DOHH2 (cell line): ENCODE measurements at regions not wholly inside any gene's neighbourhood (a gene's known extent, or its start where the extent isn't known, plus 50 kb on each side); places are given as distances from the start of the nearest gene placed in this dataset.

ENCODE experiments used
- EZH2phosphoT487 ChIP-seq: fragments of 200-600 bp; sonication (generic); IDR thresholded peaks from 2 replicates; pipeline ENCODE4 v1.6.1; 2017; ENCODE audit warnings: borderline replicate concordance, mild to moderate bottlenecking, antibody characterized with exemption, low read length, moderate library complexity, mixed read lengths
- TF ChIP-seq, protein P1 (sequence below): fragments of 200-600 bp; sonication (generic); IDR thresholded peaks from one replicate; pipeline ENCODE4 v1.5.1; 2014; ENCODE audit warnings: antibody characterized with exemption, mild to moderate bottlenecking, low read depth, low read length; ENCODE audit not compliant: poor library complexity, severe bottlenecking

- TF ChIP-seq, protein P1, sequence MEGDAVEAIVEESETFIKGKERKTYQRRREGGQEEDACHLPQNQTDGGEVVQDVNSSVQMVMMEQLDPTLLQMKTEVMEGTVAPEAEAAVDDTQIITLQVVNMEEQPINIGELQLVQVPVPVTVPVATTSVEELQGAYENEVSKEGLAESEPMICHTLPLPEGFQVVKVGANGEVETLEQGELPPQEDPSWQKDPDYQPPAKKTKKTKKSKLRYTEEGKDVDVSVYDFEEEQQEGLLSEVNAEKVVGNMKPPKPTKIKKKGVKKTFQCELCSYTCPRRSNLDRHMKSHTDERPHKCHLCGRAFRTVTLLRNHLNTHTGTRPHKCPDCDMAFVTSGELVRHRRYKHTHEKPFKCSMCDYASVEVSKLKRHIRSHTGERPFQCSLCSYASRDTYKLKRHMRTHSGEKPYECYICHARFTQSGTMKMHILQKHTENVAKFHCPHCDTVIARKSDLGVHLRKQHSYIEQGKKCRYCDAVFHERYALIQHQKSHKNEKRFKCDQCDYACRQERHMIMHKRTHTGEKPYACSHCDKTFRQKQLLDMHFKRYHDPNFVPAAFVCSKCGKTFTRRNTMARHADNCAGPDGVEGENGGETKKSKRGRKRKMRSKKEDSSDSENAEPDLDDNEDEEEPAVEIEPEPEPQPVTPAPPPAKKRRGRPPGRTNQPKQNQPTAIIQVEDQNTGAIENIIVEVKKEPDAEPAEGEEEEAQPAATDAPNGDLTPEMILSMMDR, result no peak
- TF ChIP-seq EZH2phosphoT487, result no peak
These were observed 137.6 kb upstream of the TEX13D start for GRCh38 chrX:124194901-124195300.
